ENCODE measurements at regions not wholly inside any gene's neighbourhood (a gene's known extent, or its start where the extent isn't known, plus 50 kb on each side); places are given as distances from the start of the nearest gene placed in this dataset.

DNA sequence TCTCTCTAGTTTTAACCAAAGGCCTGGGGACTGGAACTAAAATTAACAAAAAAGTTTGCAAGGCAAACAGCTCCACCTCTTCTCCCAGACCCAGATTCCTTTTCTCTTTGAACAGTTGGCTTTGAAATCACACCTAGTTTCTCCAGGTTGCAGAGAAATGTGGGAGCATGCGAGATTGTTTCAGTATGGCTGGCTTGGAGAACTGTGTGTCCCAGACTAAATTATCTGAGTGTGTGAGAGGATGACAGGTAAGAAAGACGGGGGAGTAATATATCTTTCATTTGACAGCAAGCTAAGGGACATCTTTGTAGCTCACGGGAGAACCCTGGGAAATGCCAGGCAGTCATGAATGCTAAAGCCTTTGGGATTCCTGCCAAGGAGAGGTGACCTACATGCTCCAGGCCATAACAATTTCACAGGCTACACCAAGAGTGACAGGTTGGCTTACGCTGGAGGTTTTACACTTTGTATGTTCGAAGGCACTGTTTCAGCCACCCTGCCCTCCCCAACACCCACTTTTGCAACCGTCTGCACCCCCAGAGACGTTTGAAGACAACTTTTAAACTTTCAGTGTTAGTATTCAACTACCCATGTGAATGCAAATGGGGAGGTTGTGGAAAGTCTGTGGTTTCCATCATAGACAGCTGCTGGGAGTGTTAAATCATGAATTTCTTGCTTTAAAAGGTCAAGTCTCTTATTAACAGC lies 109.3 kb upstream of the SNX19 start:
- TF ChIP-seq, protein P1, sequence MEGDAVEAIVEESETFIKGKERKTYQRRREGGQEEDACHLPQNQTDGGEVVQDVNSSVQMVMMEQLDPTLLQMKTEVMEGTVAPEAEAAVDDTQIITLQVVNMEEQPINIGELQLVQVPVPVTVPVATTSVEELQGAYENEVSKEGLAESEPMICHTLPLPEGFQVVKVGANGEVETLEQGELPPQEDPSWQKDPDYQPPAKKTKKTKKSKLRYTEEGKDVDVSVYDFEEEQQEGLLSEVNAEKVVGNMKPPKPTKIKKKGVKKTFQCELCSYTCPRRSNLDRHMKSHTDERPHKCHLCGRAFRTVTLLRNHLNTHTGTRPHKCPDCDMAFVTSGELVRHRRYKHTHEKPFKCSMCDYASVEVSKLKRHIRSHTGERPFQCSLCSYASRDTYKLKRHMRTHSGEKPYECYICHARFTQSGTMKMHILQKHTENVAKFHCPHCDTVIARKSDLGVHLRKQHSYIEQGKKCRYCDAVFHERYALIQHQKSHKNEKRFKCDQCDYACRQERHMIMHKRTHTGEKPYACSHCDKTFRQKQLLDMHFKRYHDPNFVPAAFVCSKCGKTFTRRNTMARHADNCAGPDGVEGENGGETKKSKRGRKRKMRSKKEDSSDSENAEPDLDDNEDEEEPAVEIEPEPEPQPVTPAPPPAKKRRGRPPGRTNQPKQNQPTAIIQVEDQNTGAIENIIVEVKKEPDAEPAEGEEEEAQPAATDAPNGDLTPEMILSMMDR (IDR thresholded peaks at IDR 0.05) = no peak
- TF ChIP-seq POLR2A (IDR thresholded peaks at IDR 0.05) = no peak

Data from prostate gland (tissue), 2 donors.